K562 (cell line): ENCODE measurements at regions not wholly inside any gene's neighbourhood (a gene's known extent, or its start where the extent isn't known, plus 50 kb on each side); places are given as distances from the start of the nearest gene placed in this dataset.

Experiments
- ATAC-seq: fragments of 200-7000 bp; cut with Tn5 transposase; 3 replicates; pipeline ENCODE4 v1.9.1; 2020; ENCODE audit warnings: moderate library complexity
- BruUV-seq: library from RNA; stranded (reverse); fragments of 400-500 nt; replicated peaks from 2 replicates; lab custom pipeline; 2021; lab: Mats Ljungman, UMichigan
- CTCF ChIA-PET: fragments of 300-600 bp; formaldehyde crosslinking; extraction: SDS; loops from one replicate; lab custom pipeline; 2021; ENCODE audit warnings: low intra/inter-chr PET ratio; lab: Yijun Ruan, JAX
- POLR2A ChIA-PET: fragments of 300-600, 350-650 bp; sonication (Branson Sonifier 250); formaldehyde crosslinking; extraction: SDS; loops from one replicate; lab custom pipeline; 2021; ENCODE audit warnings: antibody characterized with exemption, inconsistent platforms; lab: Yijun Ruan, JAX
- DNase-seq, 4 experiments: peaks; one replicate each; pipeline versions ENCODE4 v3.0.0 to v3.0.0-alpha.2; 2011 to 2018; ENCODE audit warnings: low spot score in 3 of 4, mixed read lengths in 3 of 4; ENCODE audit errors: extremely low read depth in 1 of 4
- FAIRE-seq: peaks from 2 replicates; lab custom pipeline; 2011; peaks lifted over from hg19 to GRCh38; lab: Jason Lieb, UNC
- H2AFZ ChIP-seq: 2 replicates; pipeline ENCODE4 v1.6.0; 2011; ENCODE audit warnings: low read depth, low read length, control low read depth, inconsistent platforms
- H3K27ac ChIP-seq: fragments of 200-600 bp; 3 replicates; pipeline ENCODE4 v1.8.0; 2011; ENCODE audit warnings: low read depth, mild to moderate bottlenecking, control low read depth, inconsistent platforms, low read length, moderate library complexity, mixed read lengths; ENCODE audit errors: extremely low read depth
- H3K27me3 ChIP-seq, 2 experiments: fragments of 300-600 bp in 1 of 2; 2 replicates in 1 of 2; 3 replicates in 1 of 2; pipeline versions ENCODE4 v1.6.0 to v1.8.0; 2011; ENCODE audit warnings: inconsistent platforms in 2 of 2, low read length in 2 of 2, mild to moderate bottlenecking in 1 of 2, mixed read lengths in 1 of 2, moderate library complexity in 1 of 2; ENCODE audit not compliant: control insufficient read depth in 2 of 2, insufficient read depth in 2 of 2
- H3K36me3 ChIP-seq: fragments of 300-600 bp; 3 replicates; pipeline ENCODE4 v1.8.0; 2011; ENCODE audit warnings: mild to moderate bottlenecking, low read length, inconsistent platforms; ENCODE audit not compliant: control insufficient read depth, insufficient read depth
- H3K4me1 ChIP-seq, 2 experiments: fragments of 200-600 bp in 1 of 2; replicated peaks in 1 of 2; 2 replicates in 1 of 2; 3 replicates in 1 of 2; pipeline versions ENCODE4 v1.5.1 to v1.8.0; 2011; ENCODE audit warnings: inconsistent platforms in 2 of 2, low read length in 2 of 2, mild to moderate bottlenecking in 1 of 2, mixed read lengths in 1 of 2, moderate library complexity in 1 of 2; ENCODE audit not compliant: control insufficient read depth in 2 of 2, insufficient read depth in 2 of 2
- H3K4me2 ChIP-seq: 2 replicates; pipeline ENCODE4 v1.6.1; 2011; ENCODE audit warnings: low read length, control low read depth, inconsistent platforms, mixed read lengths; ENCODE audit not compliant: insufficient read depth
- H3K4me3 ChIP-seq: fragments of 200-600 bp; sonication (generic), shearing (Covaris generic); 2 replicates; pipeline ENCODE4 v1.5.1; 2016; ENCODE audit warnings: control low read depth, inconsistent platforms
- H3K79me2 ChIP-seq: fragments of 200-600 bp; 3 replicates; pipeline ENCODE4 v1.8.0; 2011; ENCODE audit warnings: low read length, inconsistent platforms; ENCODE audit not compliant: control insufficient read depth, insufficient read depth
- H3K9ac ChIP-seq, 2 experiments: 2 replicates each; pipeline versions ENCODE4 v1.6.0 to v1.6.1; 2011; ENCODE audit warnings: low read depth in 2 of 2, low read length in 2 of 2, control low read depth in 1 of 2, inconsistent platforms in 1 of 2, mild to moderate bottlenecking in 1 of 2, mixed read lengths in 1 of 2; ENCODE audit not compliant: insufficient read depth in 1 of 2
- H3K9me1 ChIP-seq: one replicate; pipeline ENCODE4 v1.6.0; 2011; ENCODE audit warnings: inconsistent platforms, mild to moderate bottlenecking, low read length, moderate library complexity; ENCODE audit not compliant: control insufficient read depth, insufficient read depth
- H3K9me3 ChIP-seq: replicated peaks from 2 replicates; pipeline ENCODE4 v1.5.1; 2011; ENCODE audit warnings: low read depth, low read length, inconsistent platforms; ENCODE audit not compliant: control insufficient read depth, insufficient read depth
- H4K20me1 ChIP-seq: replicated peaks from 2 replicates; pipeline ENCODE4 v1.6.1; 2011; ENCODE audit warnings: low read length, inconsistent platforms, mixed read lengths; ENCODE audit not compliant: control insufficient read depth, insufficient read depth
- C11orf30 ChIP-seq: fragments of 450-650 bp; IDR thresholded peaks from 2 replicates; pipeline ENCODE4 v1.6.1; 2016; ENCODE audit warnings: low read depth, mild to moderate bottlenecking
- CHD4 ChIP-seq: fragments of 200-600 bp; sonication (generic); IDR thresholded peaks from 3 replicates; pipeline ENCODE4 v1.6.1; 2012; ENCODE audit warnings: low read depth, mild to moderate bottlenecking, mixed read lengths, low read length, inconsistent platforms; ENCODE audit not compliant: insufficient read depth, insufficient replicate concordance, poor library complexity, severe bottlenecking
- GATAD2A ChIP-seq: fragments of 450-650 bp; IDR thresholded peaks from 2 replicates; pipeline ENCODE4 v1.6.1; 2017
- KLF10 ChIP-seq: fragments of 250-450 bp; sonication (Bioruptor Pico); IDR thresholded peaks from 2 replicates; pipeline ENCODE4 v1.6.1; 2021; ENCODE audit warnings: matching md5 sums
- MYC ChIP-seq, 2 experiments: fragments of 250-450 bp in 1 of 2; sonication (Bioruptor Pico) in 1 of 2; IDR thresholded peaks; 2 replicates each; pipeline versions ENCODE4 v1.5.1 to v1.6.1; 2012 to 2021; ENCODE audit warnings: low read depth in 2 of 2, borderline replicate concordance in 1 of 2, improper control_type of control experiment in 1 of 2, low read length in 1 of 2, mild to moderate bottlenecking in 1 of 2, moderate library complexity in 1 of 2
- PRMT5 ChIP-seq: sonication (generic); formaldehyde crosslinking; IDR thresholded peaks from 2 replicates; pipeline ENCODE4 v1.5.0; 2020; ENCODE audit warnings: missing genetic modification reagents
- RFX1 ChIP-seq: fragments of 450-650 bp; IDR thresholded peaks from 2 replicates; pipeline ENCODE4 v1.6.1; 2016; ENCODE audit warnings: mild to moderate bottlenecking, moderate library complexity
- ZHX1 ChIP-seq: fragments of 150-350 bp; conservative IDR thresholded peaks from 2 replicates; pipeline ENCODE4 v1.6.1; 2014; ENCODE audit warnings: low read length
- ZNF274 ChIP-seq: IDR thresholded peaks from 2 replicates; pipeline ENCODE4 v1.6.1; 2011; ENCODE audit warnings: low read depth, mild to moderate bottlenecking, low read length, moderate library complexity, borderline replicate concordance
- ZNF316 ChIP-seq: fragments of 450-650 bp; IDR thresholded peaks from 2 replicates; pipeline ENCODE4 v1.6.1; 2016
- ZNF407 ChIP-seq: fragments of 450-650 bp; IDR thresholded peaks from 2 replicates; pipeline ENCODE4 v1.6.1; 2016; ENCODE audit warnings: low read depth
- WGBS: fragments of 100-300 bp; shearing (Covaris generic); methylation state at CpG from one replicate; pipeline ENCODE4 v1.1.6; 2016; ENCODE audit warnings: low coverage, mixed read lengths; ENCODE audit not compliant: insufficient coverage; ENCODE audit errors: missing lambda C conversion rate; 5-methylcytosine and 5-hydroxymethylcytosine counted together
- in situ Hi-C: fragments of 300-500 bp; cut with MboI; formaldehyde crosslinking; loops from 4 replicates; pipeline ENCODE4 v1.15.0; 2018; ENCODE audit warnings: inconsistent platforms, mixed read lengths
- intact Hi-C: fragments of 100-400 bp; cut with micrococcal nuclease; formaldehyde crosslinking; loops from 2 replicates; pipeline ENCODE4 v1.14.2; 2022

- FAIRE-seq (no peak), DNase-seq (no peak), ATAC-seq (no peak)
- no peaks in the 10 kb centered on the region for H3K9me1 ChIP-seq
- H3K79me2 ChIP-seq = no peaks in the 10 kb centered on the region
- H3K27me3 ChIP-seq = peaks cover 0 to 32% of the 10 kb centered on the region in 2 experiments; a peak in 1 of 5 replicates
- H3K27ac ChIP-seq = no peak overlapping the region
- in situ Hi-C loops (no loop called here), intact Hi-C loops (no loop called here)
- no peak overlapping the region for H3K9ac ChIP-seq
- no peak overlapping the region for H2AFZ ChIP-seq
- H3K9me3 ChIP-seq = no peaks in the 10 kb centered on the region
- no TSS peak for BruUV-seq
- ChIA-PET POLR2A (no interaction called here), CTCF (no interaction called here)
- H3K4me3 ChIP-seq = no peak overlapping the region
- H4K20me1 ChIP-seq = no peaks in the 10 kb centered on the region
- no peaks in the 10 kb centered on the region for H3K4me1 ChIP-seq
- H3K4me2 ChIP-seq = no peak overlapping the region
- no peaks in the 10 kb centered on the region for H3K36me3 ChIP-seq
- WGBS = 2% methylated on average over 38 of the region's 41 CpGs
- TF ChIP-seq C11orf30 (no peak), KLF10 (CRISPR knock-in tag) (no peak), MYC (IDR thresholded peaks at IDR 0.05; ENCODE audit: low read depth, low read length) (no peak), MYC (CRISPR knock-in tag; IDR thresholded peaks at IDR 0.05; ENCODE audit: borderline replicate concordance, low read depth) (no peak), GATAD2A (no peak), ZNF316 (no peak), CHD4 (no peak), PRMT5 (no peak), ZHX1 (no peak), ZNF274 (no peak), RFX1 (no peak), ZNF407 (no peak)
Measured at GRCh38 chr16:6020162-6020985, 922.8 kb upstream of the EEF2KMT start.
